Stimulated activated CD8-positive, alpha-beta memory T cell treated with anti-CD3 and anti-CD28 coated beads, Interleukin-7, amount 100 ng/mL, for 24 hours (primary cell): ENCODE measurements at regions not wholly inside any gene's neighbourhood (a gene's known extent, or its start where the extent isn't known, plus 50 kb on each side); places are given as distances from the start of the nearest gene placed in this dataset.

Experiments used
- DNase-seq: peaks from one replicate; pipeline ENCODE4 v3.0.0-alpha.2; 2020; ENCODE audit warnings: low read depth

- DNase-seq = no peak
Measured at GRCh38 chr10:20975236-20975635, 78.1 kb upstream of the NEBL start.

- DNase-seq = no peak
Measured at GRCh38 chr10:20972925-20973324, 75.8 kb upstream of the NEBL start.

GRCh38 chr10:20971901-20972300 lies 74.8 kb upstream of the NEBL start:
- DNase-seq = no peak

- no peak for DNase-seq
Measured at GRCh38 chr10:20970708-20971107, 73.6 kb upstream of the NEBL start.

- DNase-seq = no peak
Measured at GRCh38 chr10:20970044-20970443, 72.9 kb upstream of the NEBL start.

GRCh38 chr10:20966426-20966825 lies 69.3 kb upstream of the NEBL start:
- DNase-seq = no peak

- no peak for DNase-seq
Measured at GRCh38 chr10:20963721-20964595, 66.8 kb upstream of the NEBL start.

- no peak for DNase-seq
Measured at GRCh38 chr10:20963056-20963455, 65.9 kb upstream of the NEBL start.

- no peak for DNase-seq
Measured at GRCh38 chr10:20962165-20962564, 65.1 kb upstream of the NEBL start.

GRCh38 chr10:20959242-20959641 lies 62.1 kb upstream of the NEBL start:
- DNase-seq = no peak

- no peak for DNase-seq
Measured at GRCh38 chr10:20958764-20959163, 61.7 kb upstream of the NEBL start.

- DNase-seq = no peak
Measured at GRCh38 chr10:20958225-20958624, 61.1 kb upstream of the NEBL start.

GRCh38 chr10:20957744-20958143 lies 60.6 kb upstream of the NEBL start:
- DNase-seq = no peak

- no peak for DNase-seq
Measured at GRCh38 chr10:20956843-20957242, 59.7 kb upstream of the NEBL start.

GRCh38 chr10:20955355-20955893 lies 58.3 kb upstream of the NEBL start:
- DNase-seq = no peak

- no peak for DNase-seq
Measured at GRCh38 chr10:20954519-20954918, 57.4 kb upstream of the NEBL start.

- no peak for DNase-seq
Measured at GRCh38 chr10:20953120-20953519, 56.0 kb upstream of the NEBL start.

GRCh38 chr10:20949967-20950366 lies 52.9 kb upstream of the NEBL start:
- DNase-seq = no peak

- no peak for DNase-seq
Measured at GRCh38 chr10:20948686-20949327, 51.7 kb upstream of the NEBL start.
